ACHN (cell line): ENCODE measurements at regions not wholly inside any gene's neighbourhood (a gene's known extent, or its start where the extent isn't known, plus 50 kb on each side); places are given as distances from the start of the nearest gene placed in this dataset.
"Not testable (repeated sequence)": the region's sequence is repeated elsewhere in the genome, so short reads cannot be mapped to it uniquely, and the experiment has no call there.

ENCODE experiments used
- DNase-seq: peaks from one replicate; pipeline ENCODE4 v3.0.0-alpha.2; 2015
- in situ Hi-C: cut with HindIII; loops from 2 replicates; pipeline ENCODE4 v1.10.0; 2017; ENCODE audit warnings: low sequenced_read_pairs, low pct_ligation_motif_present, low pct_unique_long_range_greater_than_20kb

DNA sequence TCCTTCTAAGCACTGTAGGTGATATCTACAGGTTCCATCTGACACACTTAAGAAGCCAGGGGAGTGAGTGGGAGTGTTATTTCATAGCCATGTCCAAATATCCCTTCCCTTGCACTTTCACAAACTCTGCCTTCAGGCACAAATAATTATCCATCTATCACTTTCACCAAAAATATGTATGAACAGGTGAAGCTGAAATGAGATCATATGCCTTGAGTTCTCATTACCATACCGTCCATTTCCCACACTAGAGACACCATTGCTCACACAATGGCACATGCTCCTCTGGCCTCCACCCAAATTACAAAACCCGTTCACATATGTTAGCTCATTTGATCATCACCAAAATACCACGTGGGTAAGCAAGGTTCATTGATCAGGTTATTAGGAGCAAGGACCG, 151.9 kb upstream of the BNIP2 start:
- in situ Hi-C loops: no loop called here
- no peak for DNase-seq

DNA sequence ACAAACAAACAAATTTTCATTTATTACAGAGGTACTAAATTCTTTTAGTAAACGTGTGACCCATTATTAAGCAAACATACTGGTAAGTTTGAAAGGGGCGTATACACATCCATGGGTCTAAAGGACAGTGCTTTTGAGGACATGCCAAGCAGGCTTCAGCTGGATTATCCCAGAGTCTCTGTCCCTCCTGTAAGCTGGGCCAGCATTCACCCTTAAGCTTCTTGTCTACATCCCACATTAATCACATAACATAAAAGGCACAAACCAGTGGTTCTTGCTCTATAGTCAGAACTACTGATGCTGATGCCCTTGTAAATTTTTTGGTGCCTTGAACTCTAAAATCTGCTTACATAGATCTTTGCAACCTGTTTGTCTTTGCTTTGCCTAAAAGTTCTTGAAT, 150.8 kb upstream of the BNIP2 start:
- in situ Hi-C loops: no loop called here
- DNase-seq: no peak

DNA sequence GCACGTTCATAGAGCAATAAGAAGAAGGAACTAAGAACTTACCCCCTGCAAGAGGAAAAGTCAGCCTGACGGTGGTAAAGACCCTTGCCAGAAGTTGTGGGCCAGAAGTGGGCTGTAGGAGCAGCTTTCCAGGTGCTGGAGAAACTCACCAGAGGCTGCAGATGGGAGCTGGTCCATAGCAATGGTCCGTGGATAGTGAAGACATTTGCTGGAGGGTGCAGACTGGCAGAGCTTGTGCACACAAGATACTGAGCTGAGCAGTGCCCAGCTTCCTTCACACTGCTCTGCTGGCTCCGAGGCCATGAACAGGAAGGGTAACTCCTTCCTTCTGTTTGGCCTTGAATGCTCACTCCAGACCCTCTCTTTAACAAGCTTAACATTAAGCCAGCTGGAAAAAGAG, 149.8 kb upstream of the BNIP2 start:
- DNase-seq: no peak
- in situ Hi-C loops: no loop called here

DNA sequence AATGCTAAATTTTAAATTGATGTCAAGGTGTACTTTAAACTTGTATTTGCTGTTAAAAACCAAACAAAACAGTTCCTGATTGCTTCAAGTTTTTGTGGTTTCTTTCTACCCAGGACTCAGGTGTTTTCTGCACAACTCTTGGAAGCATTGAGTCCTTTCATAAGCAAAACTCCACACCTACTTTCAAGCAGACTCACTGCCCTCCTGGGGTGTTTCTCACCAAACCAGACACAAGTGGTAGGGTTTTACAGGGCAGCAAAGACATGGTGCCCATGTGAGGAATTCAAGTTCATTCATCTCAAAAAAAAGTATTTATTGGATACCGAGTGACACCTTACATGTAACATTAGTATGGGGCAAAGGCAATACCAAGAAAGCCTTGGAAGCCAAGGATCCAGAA, 146.7 kb upstream of the BNIP2 start:
- in situ Hi-C loops: no loop called here
- no peak for DNase-seq

DNA sequence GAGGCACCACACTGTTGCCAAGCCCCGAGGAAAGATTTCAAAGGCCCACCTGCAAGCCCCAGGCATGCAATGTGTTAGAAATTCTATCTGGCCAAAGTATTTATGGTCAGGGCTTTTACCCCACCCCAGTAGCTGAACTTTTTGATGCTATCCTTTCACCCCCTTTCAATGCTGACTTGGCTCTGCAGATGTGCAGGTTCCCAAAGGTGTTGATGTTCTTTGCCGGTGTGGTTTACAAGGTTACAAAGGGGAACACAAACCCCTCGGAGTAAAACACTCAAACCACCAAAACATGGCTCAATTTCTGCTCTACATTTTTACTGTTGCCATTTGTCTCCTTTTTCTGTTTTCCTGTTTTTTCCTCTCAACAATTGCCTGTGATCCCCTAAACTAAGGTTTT, 145.4 kb upstream of the BNIP2 start:
- no peak for DNase-seq
- in situ Hi-C loops: no loop called here

DNA sequence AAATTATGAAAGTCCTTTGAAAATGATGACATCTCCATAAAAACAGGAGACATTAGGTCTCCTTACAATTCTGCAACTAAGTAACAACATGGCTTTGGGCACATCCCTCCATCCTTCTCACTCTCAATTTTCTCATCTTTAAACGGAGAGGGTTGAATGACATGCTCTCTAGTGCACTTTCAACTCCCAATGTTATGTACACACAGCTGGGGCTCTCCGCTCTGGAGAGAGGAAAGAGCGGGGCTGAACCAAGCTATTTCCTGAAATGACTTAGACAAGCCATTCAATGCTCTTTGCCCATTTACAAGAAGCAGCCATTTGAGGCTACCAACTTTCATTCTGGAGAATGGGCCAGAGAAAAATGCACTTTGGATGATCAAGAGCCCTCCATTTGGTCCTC, 144.2 kb upstream of the BNIP2 start:
- no peak for DNase-seq
- in situ Hi-C loops: no loop called here

DNA sequence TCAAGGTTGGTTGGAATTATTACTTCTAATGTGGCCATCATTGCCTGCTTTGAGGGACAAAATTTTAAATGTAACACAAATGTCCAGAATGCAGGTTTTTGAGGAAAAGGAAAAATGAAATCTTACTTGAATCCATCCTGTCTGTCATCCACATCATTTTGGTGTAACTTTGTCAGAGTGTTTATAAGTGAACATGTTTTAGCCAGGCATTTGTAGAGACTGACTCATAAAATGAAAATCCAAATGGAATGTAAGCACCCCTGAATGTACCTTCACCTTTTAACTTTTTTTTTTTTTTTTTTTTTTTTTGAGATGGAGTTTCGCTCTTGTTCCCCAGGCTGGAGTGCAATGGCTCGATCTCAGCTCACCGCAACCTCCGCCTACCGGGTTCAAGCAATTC, 141.8 kb upstream of the BNIP2 start:
- in situ Hi-C loops: no loop called here
- DNase-seq: no peak

DNA sequence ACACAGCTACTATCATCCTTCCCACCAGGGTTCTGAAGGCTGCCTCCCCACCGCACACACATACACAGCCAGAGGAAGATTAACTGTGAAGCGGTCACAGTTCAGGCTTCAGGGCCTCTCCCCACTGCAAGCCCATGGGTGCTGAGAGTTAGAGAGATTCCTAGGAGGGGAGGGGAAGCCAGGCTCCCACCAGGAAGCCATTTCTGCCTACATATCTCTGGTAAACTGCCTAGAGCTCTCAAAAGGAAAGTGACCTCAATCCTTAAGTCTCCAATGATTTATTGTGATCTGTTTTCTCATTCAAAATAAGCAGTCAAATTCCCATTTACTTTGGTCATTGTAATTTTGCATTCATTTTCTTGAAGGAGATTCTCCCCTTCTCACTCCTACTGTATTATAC, 141.0 kb upstream of the BNIP2 start:
- no peak for DNase-seq
- in situ Hi-C loops: no loop called here

DNA sequence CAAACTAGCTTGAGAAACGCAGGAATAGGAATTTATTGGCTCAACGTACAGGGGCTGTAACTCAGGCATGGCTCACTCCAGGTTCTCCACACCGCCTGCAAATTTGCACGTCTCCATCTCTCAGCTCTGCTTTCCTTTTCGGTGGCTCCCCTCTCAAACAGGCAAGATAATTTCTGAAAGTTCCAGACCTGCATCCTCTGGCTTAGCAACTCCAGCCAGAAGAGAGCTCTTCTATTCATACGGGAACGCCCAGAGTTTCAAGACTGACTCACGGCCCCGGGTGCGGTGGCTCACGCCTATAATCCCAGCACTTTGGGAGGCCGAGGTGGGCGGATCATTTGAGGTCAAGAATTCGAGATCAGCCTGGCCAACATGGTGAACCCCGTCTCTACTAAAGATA, 139.7 kb upstream of the BNIP2 start:
- in situ Hi-C loops: no loop called here
- DNase-seq: no peak

DNA sequence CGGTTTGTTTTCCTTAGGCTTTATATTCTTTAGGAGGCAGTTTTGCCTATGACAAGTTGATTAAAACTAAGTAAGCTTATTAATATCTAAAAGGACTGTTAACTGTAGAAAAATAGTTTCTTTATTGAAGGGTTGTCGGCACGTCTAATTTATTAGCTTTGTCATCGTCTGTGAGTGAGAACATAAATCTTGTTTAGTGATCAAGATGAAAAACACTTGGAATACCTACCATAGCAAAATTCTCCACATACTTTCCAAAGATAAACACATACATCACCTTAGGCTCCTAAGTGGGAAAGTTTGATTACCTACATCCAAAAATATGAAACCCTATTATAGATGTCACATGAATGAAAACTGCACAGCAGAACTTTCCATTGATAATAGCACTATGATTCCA, 139.1 kb upstream of the BNIP2 start:
- in situ Hi-C loops: no loop called here
- DNase-seq: no peak

DNA sequence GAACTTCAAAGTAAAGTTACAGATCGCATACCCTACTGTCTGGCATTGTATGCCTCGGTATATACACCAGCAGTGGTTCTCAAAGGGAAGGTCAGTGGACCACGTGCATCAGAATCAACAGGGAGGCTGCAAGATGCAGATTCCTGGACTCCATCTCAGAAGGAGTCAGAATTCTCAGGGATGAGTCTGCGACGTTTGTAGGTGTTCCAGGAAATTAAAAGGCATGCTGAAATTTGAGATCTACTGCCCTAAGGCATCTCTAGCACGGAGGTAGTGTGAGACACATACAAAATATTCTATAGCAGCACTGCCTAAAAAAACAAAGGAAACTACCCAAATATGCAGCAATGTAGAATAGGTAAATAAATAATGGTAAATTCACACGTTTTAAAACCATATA, 136.8 kb upstream of the BNIP2 start:
- DNase-seq: no peak
- in situ Hi-C loops: no loop called here

DNA sequence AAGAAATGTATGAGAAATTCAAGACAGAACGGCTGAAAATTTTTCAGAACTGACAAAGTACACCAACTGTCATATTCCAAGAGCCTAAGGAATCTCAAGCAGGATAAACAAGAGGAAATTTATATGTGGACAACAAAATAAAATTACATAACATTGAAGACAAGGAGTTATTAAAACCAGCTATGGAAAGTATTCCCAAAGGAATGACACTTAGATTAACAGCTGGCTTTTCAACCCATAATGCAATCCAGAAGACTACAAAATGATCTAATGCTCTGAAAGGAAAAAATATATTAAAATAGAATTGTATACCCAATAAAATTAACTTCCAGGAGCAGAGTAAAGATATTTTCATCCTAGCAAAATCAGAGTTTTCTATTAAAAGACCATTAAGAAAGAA, 132.2 kb upstream of the BNIP2 start:
- in situ Hi-C loops: no loop called here
- DNase-seq: no peak

DNA sequence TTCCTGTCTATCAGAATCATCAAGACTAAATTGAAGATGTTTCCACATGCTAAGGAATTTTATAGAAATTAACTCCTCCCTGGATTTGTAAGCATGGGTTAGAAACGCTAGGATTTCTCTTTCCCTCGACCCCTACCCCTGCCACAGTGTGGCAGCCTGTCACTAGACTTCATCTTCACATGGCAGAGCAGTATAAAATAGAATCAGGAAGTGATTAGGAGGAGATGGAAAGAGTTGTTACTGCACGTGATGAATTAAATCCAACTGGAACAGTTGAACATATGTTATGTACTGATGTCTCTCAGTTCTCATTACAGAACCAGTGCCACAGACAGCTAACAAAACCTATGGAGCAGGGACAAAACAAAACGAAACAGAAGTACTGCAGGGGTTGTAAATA, 130.0 kb upstream of the BNIP2 start:
- DNase-seq: no peak
- in situ Hi-C loops: no loop called here

DNA sequence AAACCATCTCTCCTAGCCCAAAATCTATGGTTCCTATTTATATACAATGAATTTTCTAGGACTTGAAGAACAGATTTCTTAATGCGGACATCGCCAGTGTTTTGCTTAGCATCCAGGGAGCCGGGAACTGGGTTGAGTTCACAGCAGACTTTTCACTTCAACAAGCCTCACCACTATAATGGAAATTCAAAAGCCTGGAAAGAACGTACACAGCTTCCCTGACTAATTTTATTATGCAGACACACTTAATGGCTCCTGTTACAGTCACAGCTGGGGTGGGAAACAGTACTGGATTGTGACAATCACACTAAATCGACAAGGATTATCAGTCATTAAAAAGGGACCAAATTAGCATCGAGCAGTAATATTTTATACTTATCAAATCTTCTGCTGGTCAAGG, 129.2 kb upstream of the BNIP2 start:
- in situ Hi-C loops: no loop called here
- no peak for DNase-seq

DNA sequence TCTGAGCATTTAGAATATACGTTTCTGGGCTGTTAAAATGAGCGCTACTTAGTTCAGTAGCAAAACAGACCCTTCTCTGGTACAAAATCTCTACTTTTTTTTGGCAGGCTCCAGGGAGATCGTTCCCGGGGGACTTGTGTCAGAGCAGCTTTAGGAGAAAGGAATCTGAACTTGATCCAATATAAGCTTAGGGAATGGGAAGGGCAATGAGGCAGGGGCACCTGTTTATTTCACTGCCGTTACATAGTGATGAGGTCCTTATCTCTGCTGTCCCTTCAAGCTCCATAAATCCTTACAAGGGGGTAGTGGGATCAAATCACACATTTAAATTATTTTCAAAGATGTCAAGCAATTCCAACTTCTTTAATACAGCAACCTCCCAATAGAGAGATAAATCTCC, 128.7 kb upstream of the BNIP2 start:
- in situ Hi-C loops: no loop called here
- DNase-seq: no peak

DNA sequence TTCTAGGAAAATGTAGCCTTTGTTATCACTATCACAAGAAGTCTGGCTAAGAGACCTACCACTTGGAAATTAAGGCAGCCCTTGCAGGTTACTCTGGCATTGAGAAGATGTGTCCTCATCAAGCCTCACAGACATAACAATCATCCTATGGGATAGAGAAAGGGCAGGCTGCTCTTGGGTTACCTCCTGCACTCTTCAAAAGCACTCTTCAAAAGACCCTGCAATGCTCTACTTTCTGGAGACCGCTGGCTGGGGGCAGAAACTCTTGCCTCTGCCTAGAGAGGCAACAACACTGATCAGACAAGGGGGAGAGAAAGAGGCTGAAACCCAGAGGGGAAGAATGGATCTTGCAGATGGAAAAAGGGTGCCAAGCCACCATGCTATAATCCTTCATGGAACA, 127.9 kb upstream of the BNIP2 start:
- in situ Hi-C loops: no loop called here
- no peak for DNase-seq

DNA sequence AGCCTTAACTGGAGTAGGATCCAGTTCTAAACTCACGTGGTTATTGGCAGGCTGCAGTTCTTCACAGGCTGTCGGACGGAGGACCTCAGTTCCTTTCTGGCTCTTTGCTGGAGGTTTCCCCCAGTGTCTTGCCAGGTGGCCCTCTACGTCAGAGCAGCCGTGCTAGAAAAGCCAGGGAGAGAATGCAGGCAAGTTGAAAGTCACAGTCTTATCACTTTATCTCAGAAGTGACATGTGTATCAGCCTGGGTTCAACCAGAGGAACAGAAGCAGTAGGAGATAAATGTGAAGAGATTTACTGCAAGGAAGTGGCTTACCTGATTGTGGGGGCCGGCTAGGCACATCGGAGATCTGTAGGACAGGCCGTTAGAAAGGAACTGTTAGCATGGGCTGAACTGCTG, 125.3 kb upstream of the BNIP2 start:
- in situ Hi-C loops: no loop called here

DNA sequence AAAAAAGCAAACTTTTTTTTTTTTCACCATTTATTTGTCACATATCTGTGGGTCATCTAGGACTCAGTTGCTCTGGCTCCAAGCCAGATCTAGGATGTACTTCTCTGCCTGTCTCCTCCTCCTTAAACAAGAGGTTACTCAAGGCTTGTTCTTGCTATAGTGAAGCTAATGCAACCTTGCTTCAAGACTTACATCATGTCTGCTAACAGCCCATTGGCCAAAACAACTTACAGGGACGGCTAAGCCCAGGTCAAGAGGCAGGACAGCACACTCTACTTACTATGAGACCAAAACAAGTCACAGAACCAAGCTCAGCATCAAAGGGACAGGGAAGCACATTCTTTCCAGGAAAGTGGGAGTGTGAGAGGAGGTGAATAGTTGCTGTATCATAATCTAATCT, 123.8 kb upstream of the BNIP2 start:
- no peak for DNase-seq
- in situ Hi-C loops: no loop called here

More for the DNA sequence above, 125.3 kb upstream of the BNIP2 start:
- no peak for DNase-seq

DNA sequence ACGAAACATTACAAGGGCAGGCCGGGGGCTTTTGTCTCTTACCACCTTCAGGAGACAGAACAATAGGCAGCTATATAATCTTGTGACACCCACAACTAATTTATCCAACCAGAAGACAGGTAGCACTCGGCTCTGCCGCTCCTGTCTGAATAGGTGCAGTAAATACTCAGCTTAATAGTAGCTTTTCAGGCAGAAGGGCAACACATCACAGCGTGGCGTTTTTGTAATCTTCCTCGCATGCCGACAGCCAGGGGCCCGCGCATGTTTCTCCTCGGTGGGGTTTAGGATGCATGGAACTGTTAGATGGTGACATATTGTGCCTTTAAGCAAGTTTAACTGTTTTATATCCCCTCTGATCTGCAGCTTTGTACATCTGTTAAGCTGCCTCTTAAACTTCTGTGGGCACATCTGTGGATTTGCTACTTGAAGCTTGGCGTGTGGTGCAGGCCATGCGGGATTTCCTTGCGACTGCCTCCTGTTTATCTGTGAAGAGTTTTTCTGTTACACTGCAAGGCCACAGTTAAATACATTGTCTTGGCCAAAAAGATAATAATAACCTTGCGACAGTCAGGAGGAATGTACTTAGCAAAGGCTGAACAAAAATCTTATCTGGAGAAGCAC, 123.2 kb upstream of the BNIP2 start:
- no peak for DNase-seq
- in situ Hi-C loops: no loop called here

DNA sequence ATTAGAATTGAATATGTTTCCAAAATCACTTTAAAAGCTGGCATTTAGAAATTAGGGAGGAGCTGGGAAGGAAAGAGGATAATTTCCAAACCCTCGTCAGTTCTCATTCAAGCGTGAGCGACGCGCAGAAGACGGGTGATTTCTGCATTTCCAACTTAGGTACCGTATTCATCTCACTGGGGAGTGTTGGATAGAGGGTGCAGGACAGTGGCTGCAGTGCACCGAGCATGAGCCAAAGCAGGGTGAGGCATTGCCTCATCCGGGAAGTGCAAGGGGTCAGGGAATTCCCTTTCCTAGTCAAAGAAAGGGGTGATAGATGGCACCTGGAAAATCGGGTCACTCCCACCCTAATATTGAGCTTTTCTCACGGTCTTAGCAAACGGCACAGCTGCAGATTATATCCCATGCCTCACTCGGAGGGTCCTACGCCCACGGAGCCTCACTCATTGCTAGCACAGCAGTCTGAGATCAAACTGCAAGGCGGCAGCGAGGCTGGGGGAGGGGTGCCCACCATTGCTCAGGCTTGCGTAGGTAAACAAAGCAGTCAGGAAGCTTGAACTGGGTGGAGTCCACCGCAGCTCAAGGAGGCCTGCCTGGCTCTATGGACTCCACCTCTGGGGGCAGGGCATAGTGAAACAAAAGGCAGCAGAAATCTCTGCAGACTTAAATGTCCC, 114.3 kb upstream of the BNIP2 start:
- in situ Hi-C loops, DNase-seq: not testable (repeated sequence)

DNA sequence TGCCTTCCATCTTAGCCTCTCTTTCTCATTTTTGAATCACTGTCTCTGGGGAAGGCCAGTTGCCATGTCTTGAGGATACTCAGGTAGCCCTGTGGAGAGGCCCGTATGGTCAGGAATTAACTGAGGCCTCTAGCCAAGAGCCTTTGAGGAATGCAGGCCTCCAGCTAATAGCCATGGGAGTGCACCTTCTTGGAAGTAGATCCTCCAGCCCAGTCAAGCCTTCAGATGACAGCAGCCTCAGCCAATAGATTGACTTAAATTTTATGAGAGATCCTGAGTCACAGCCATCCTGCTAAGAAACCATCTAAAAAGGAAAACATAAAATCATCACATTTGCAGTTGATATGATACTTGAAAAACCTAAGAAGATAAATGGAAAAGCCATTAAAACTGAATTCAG, 112.5 kb upstream of the BNIP2 start:
- DNase-seq: no peak
- in situ Hi-C loops: no loop called here
